PFSK-1 (cell line): ENCODE measurements at regions not wholly inside any gene's neighbourhood (a gene's known extent, or its start where the extent isn't known, plus 50 kb on each side); places are given as distances from the start of the nearest gene placed in this dataset.
A peak's percentile ranks its signal among the peaks of the same experiment; 100 is the strongest.

Source experiments
- FOXP2 ChIP-seq: optimal IDR thresholded peaks from 2 replicates; pipeline ENCODE3; 2011; ENCODE audit warnings: borderline replicate concordance, control low read depth, inconsistent platforms; ENCODE audit not compliant: insufficient read depth; ENCODE audit errors: extremely low read length, extremely low read depth
- POLR2AphosphoS5 ChIP-seq: IDR thresholded peaks from 2 replicates; pipeline ENCODE4 v1.6.1; 2012; ENCODE audit warnings: low read depth, mild to moderate bottlenecking, control low read depth, low read length, moderate library complexity
- SIN3A ChIP-seq: IDR thresholded peaks from 2 replicates; pipeline ENCODE4 v1.6.1; 2012; ENCODE audit warnings: mild to moderate bottlenecking, low read length, moderate library complexity, borderline replicate concordance; ENCODE audit not compliant: insufficient read depth
- TAF1 ChIP-seq: IDR thresholded peaks from 2 replicates; pipeline ENCODE4 v1.6.1; 2012; ENCODE audit warnings: low read length, control low read depth, borderline replicate concordance; ENCODE audit not compliant: insufficient read depth
- TF ChIP-seq, protein P1 (sequence below), 2 experiments: IDR thresholded peaks; 2 replicates each; pipeline versions ENCODE4 v1.6.1 to v1.8.0; 2011 to 2012; ENCODE audit warnings: low read depth in 2 of 2, low read length in 2 of 2, control low read depth in 1 of 2, inconsistent platforms in 1 of 2, mild to moderate bottlenecking in 1 of 2, moderate library complexity in 1 of 2; ENCODE audit not compliant: insufficient read depth in 1 of 2

DNA sequence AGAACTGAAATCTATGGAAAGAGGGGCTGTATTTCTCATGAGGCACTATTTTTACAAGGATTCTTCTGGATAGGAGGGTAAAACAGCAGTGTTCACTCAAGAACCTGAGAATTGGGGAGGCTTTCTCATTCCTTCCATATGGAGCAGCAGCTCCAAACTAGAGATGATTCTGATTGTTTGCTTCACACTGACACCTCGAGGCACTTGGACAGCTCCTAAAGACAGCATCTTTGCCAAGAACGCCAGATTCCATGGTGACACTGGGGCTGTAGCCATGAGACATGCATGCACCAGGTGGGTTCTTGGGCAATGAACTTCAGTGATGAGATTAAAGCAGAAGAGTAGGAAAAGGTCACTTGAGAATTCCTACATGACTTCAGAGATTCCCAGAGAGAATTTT is 361.5 kb upstream of the HTR2A start:
- TF ChIP-seq, protein P1, sequence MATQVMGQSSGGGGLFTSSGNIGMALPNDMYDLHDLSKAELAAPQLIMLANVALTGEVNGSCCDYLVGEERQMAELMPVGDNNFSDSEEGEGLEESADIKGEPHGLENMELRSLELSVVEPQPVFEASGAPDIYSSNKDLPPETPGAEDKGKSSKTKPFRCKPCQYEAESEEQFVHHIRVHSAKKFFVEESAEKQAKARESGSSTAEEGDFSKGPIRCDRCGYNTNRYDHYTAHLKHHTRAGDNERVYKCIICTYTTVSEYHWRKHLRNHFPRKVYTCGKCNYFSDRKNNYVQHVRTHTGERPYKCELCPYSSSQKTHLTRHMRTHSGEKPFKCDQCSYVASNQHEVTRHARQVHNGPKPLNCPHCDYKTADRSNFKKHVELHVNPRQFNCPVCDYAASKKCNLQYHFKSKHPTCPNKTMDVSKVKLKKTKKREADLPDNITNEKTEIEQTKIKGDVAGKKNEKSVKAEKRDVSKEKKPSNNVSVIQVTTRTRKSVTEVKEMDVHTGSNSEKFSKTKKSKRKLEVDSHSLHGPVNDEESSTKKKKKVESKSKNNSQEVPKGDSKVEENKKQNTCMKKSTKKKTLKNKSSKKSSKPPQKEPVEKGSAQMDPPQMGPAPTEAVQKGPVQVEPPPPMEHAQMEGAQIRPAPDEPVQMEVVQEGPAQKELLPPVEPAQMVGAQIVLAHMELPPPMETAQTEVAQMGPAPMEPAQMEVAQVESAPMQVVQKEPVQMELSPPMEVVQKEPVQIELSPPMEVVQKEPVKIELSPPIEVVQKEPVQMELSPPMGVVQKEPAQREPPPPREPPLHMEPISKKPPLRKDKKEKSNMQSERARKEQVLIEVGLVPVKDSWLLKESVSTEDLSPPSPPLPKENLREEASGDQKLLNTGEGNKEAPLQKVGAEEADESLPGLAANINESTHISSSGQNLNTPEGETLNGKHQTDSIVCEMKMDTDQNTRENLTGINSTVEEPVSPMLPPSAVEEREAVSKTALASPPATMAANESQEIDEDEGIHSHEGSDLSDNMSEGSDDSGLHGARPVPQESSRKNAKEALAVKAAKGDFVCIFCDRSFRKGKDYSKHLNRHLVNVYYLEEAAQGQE (IDR thresholded peaks at IDR 0.05; ENCODE audit: insufficient read depth in 1 of 2, low read depth in 2 of 2, low read length in 2 of 2): 0 out of 4 replicates have a peak, but pooled peaks of 1 of the 2 experiments have one; percentile 57
- no peak for TF ChIP-seq SIN3A
- TF ChIP-seq POLR2AphosphoS5: no peak
- TF ChIP-seq TAF1: no peak
- no peak for TF ChIP-seq FOXP2
